Activated CD4-positive, alpha-beta T cell treated with anti-CD3 and anti-CD28 coated beads, Interleukin-2, Interleukin-4, amounts not matched to agents 100 ng/mL and 50 ng/mL, durations not matched to agents 16 hours and 8 hours (primary cell): ENCODE measurements at regions not wholly inside any gene's neighbourhood (a gene's known extent, or its start where the extent isn't known, plus 50 kb on each side); places are given as distances from the start of the nearest gene placed in this dataset.

Experiments
- DNase-seq: peaks from one replicate; pipeline ENCODE4 v3.0.0-alpha.2; 2020; ENCODE audit warnings: low spot score

DNA sequence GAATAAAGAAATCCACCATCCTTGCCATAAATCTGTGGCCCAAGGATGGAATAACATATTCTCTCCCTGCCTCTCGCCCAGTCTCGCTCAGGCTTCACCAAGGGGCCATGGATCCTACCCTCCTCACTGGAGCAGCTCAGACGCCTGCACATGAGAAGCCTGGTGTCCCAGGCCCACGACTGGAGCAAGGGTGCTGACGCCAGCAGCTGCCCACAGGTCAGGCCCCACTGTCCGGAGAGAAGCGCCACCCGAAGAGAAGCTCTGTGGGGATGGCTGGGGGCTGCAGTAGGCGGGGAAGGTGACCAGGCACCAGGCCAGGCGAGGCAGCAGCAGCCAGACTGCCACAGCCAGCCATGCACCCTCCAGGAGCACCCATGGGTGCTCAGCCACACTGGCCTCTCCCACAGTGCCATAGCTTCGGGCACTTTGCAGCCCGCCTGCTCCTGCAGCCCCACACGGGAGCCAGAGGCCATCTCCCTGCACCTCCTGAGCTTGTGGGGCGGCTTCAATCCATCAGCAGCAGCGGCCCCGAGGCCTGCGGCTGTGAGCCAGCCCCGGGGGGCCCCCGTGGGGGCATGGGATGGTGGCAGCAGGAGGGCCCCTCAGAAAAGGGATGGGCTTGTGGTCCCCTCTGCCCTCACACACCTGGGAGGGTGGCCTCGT lies 286.2 kb upstream of the SGK1 start:
- DNase-seq = no peak

DNA sequence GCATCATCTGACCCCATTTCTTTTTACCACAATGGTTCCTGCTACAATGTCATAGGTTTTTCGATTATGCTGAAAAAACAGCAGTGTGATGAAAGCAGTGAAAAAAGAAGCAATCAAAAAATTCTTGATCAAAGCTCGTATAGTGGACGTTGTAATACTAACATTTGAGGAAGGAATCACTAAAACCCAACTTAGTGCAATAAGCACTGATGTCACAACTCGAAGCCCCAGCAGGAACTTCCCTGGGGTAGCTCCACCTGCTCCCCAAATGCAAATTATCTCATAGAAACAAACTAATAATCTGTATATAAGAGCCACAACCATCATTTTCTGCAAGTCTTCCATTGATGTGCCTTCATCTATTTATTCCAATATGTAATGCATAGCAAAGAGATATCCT lies 285.6 kb upstream of the SGK1 start:
- no peak for DNase-seq

DNA sequence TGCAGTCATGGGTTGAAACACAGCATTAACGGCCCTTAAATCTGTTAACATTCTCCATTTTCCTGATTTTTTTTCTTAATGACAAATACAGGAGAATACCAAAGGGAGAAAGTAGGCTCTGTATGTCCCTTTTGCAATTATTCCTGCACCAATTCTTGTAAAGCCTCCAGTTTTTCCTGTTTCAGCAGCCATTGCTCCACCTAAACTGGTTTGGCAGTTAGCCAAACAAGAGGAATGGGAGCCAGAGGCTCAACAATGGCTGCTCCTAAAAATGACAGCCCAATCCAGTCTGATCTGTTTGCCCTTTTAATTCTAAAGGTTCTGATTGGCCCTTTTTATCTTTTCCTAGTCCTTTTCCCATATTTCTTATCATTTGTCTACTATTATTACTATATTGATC lies 284.2 kb upstream of the SGK1 start:
- no peak for DNase-seq

DNA sequence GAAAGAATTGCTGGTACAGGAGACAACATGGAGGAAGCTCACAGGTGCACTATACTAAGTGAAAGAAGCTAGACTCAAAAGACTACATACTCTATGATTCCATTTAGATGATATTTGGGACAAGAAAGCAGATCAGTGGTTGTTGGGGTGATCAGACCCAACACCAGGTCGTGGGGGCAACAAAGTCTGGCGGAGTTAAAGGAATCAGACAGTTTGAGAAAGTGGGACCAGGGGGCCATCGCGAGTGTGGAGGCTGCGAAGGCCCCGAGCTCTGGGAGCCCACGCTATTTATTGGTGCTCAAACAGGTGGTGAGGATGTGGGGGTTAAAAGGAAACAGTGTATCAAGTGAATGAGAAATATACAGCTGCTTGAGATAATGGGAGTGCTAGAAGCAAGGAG lies 282.8 kb upstream of the SGK1 start:
- no peak for DNase-seq

DNA sequence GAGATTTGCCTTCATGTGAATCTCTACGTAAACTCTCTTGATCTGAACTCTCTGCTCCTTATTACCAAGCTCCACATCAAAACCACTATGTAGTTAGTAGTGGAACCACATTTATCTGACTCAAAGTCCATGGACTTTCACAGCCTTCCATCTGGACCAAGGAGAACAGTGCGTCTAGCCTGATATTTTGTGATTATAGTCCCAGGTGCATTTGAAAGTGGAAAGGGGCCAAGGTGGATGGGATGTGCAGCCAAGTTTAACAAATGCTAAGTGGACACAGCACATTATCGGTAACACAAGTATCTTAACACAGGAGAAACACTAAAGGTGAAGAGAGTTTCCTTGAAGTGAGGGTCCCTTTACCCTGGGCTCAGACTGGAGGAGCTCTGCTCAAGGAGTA lies 281.2 kb upstream of the SGK1 start:
- no peak for DNase-seq

DNA sequence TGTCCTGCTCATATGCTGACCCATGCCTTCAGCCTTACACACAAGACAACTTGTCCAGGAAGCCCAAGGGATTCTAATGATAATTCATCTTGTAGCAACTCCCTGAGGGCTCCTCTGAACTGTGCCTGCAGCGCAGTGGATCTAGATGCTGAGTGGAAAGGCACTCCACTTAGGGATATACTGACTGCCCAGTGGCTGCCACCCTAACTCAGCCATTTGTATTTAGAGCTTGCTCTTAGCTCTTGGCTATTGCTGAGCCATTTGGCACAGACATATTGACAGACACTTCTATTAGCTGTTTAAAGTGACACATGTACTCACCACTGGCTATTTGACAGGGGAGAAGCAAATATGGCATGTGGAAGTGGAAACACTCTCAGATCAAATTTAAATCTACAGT lies 278.3 kb upstream of the SGK1 start:
- DNase-seq = no peak

DNA sequence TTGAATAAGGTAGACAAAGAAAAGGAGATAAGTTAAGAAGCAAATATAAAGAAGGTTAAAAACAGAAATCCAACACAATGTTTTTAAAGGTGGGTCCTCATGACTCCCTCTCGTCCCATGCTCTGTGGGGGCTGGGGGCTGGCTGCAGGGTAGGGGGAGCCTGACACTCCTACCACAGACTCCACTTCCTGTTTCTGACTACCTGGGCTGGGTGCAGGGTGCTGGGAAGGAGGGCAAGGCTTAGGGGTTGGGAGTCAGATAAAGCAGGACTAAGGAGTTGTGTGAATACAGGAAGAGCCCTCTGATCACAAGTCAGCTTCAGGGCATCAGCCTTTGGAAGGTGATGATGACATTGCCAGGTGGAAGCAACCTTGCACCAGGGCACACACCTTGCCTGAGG lies 277.0 kb upstream of the SGK1 start:
- DNase-seq = no peak

DNA sequence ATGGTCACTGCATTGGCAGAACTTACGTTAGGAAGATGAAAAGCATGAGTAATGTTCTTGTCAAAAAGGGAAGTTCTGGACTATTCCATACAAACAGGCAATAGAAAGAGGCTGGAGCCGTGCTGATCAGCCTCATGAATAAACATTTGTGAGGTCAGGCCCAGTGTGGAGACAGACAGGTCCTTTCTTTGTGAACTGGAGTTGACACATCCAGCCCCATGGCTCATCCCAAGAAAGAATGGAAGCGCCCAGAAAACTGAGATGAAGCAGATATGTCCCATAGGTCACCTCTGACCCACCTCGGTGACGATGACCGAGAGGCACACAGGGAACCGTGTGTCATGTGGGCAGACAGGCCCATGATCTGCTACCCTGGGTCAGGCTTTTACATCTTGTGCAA lies 276.0 kb upstream of the SGK1 start:
- DNase-seq = no peak

DNA sequence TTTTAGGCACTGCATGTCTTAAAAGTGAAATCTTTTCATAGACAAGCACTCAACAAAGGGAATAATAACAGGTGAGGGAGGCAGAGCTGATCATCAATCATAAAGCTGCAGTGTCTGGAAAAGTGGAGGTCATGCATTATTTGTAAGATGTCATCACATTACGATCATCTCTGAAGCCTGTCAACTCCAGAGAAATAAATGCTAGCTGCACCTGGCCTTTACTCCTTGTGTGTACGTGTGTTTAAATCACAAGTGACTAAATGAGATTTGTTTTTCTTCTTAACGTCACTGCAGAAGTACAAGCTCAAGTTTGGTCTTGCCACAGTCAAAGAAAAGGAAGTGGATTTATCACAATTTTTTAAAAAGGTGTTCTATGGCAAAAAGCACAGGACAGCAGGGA lies 275.5 kb upstream of the SGK1 start:
- DNase-seq = no peak

DNA sequence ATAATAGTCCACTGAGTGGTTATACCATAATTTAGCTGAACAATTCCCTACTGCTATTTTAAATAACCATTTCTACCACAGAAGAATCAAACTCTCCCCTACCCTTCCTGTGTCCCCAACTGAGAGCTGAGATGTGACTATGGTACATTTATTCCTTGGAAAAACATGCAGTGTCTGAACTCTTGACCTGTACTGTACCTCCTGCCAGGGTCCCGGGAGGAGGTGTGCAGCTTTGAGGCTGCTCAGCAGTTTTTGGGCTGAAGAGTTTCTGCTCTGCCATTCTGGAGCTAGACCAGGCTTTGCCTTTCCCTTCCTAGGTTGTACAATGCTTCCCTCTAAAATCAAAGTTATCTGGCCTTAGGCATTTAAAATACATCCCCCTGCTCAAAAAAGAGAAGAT lies 275.1 kb upstream of the SGK1 start:
- DNase-seq = no peak

DNA sequence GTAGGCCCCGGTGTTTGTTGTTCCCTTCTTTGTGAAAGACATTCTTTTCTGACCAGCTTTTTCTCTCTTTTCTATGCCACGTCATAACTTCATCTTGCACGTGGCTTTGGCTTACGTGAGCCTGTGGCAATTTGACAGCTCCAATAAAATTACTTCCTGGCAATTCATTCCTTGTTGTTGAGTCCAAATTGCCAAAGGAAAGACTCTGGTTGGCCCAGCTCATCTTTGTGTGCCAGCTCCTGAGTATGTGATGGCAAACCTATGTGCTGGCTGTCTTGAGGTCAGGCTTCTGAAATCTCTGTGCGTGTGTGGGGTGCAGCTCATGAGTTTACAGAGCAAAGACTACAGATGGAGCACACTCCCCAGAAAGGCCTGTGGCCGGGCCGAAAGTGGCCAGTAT lies 272.5 kb upstream of the SGK1 start:
- no peak for DNase-seq

DNA sequence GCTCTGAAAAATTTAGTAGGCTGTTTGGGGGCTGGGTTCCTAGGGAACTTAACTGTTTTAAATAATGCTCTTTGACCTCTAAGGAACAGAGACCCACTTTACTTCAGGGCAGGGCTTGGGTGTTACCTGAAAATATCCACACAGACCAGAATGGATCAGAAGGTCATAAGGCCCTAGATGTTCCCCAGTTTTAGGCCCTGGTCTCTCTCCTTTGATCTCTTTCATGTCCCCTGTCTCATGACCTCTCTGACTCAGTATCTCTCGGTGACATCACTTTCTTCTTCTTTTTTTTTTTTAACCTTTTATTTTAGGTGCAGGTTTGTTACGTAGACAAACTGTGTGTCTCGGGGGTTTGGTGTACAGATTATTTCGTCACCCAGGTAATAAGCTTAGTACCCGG lies 272.1 kb upstream of the SGK1 start:
- DNase-seq = no peak

DNA sequence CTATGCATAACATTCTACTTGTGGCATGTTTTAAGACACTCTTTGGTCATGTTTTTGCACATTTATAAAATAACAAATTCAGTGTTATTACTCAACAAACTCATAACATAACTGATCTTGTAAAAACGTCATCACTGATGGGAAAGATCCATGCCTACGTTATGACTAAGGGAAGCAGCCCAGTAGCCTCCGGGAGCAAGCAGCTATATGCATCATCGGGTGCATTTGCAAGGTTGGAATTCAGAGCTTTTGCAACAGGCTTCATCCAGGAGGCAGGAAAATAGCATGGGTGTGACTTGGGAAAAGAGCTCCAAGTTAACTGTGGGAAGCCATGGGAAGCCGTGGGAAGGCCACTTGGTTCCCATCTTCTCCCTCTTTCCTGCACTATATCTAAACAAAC lies 271.6 kb upstream of the SGK1 start:
- no peak for DNase-seq

DNA sequence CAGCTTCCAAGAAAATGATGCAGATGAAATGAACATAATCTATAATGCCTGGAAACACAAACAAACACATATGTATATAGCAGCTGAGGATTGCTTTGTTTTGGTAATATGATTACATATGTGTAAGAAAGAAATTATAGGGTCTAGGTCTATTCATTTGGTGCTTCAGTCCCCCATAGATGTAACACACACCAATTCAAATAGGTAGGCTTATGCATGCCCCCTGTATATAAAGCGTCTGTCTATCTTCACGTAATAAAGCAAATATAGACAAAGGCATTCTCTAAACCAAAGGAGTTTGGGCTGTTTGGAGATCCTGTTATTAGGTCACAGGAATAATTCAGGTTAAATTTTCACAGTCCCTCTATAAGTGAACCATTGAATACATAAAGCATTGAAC lies 270.4 kb upstream of the SGK1 start:
- no peak for DNase-seq

DNA sequence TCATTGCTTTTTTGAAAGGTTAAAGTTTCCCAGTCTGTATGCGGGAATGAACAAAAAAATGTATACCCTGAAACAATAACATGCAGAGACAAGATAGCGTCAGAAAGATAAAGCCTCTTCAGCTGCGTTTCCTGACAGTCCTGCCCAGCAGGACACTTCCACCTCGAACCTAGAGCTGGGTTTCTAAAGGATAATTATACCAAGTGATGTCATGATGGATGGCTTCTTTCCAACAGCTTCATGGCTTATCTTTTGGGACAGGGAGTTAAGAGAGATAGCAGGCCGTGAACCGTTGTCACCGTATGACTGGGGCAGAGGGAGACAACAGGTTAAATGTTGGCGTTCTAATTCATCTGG lies 267.6 kb upstream of the SGK1 start:
- DNase-seq = no peak

DNA sequence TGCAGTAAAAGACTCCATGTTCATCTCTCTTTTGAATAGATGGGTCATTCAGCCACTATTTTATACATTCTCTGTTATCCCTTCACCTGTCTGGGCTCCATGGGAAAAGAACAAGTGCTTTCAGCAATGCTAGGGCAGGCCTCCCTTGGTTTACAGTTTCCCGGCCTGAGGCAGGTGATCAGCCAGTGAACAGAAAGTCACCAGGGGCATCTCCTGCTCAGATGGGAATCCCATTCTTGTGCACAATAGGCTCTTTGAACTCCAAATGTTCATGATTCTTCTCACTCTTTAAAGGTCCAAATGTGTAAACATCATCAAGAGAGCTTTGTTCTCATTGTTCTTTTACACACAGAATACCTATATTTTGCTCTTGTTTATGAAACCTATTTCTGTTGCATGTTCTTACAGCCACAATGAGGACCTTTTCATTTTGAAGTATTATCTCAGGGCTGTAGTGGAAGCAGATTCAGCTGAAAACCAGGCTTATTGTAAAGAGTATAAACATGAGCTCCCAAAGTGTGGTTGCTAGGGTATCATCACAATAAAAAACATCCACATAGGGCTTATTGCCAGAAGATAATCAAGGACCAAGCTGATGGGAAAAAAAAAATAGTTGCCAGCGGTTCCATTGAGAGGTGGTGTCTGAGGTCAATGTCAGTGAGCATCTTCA lies 267.1 kb upstream of the SGK1 start:
- DNase-seq = no peak

DNA sequence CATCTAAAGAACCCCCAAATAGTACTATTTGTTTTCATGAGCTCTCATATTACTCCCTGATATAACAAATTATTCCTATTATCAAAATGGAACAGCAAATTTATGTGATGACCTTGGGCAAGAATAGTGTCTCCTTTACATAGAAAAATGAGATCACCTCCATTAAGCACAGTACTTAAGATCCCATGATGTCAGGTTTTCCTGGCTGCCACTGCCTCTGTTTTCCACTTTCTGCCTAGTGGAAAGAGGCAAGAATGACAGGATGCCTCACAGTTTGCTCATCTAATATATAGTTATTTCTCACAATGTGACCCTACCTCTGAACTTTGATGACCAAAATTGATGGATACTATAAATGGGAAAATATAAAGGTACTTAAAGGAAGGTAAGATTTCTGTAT lies 260.1 kb upstream of the SGK1 start:
- DNase-seq = no peak

DNA sequence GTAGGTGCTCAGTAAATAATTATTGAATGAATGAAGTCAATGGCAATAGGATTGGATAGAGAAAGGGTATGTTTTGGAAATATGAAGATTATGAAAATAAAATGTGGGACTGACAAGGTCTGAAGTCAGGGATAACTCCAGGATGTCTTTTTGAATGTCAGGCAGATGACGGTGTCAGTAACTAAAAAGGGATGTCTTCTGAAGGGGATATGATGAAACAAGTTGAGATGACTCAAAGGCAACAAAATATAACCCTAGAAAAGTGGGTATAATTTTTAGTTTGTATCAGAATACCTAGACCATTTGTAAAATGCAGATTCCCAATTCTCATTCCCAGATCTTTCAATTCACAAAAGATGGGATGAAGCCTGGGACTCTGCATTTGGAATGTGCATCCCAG lies 257.3 kb upstream of the SGK1 start:
- no peak for DNase-seq

DNA sequence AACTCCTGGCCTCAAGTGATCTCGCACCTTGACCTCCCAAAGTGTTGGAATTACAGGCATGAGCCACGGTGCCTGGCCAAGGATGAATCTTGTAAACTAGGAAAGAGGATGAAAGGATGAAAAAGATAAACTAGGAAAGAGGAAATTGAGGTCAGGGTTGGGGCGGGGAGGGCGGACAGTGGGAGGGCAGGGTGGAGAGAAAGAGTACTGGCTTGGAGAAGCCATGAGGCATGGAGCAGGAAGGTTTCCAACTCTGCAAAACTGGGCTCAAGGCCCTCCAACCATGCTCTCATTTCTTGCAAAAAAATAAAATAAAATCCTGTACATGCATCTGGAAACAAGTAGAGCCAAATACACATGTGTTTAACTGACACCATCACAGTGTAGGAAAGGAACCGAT lies 256.6 kb upstream of the SGK1 start:
- no peak for DNase-seq

DNA sequence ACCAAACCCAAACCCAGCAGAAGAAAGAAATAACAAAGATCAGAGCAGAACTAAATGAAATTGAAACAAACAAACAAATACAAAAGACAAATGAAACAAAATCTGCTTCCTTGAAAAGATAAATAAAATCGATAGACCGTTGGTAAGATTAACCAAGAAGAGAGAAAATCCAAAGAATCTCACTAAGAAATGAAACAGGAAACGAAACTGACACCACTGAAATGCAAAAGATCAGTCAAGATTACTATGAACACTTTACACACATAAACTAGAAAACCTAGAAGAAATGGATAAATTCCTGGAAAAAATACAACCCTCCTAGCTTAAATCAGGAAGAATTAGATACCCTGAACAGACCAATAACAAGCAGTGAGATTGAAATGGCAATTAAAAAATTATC lies 252.1 kb upstream of the SGK1 start:
- DNase-seq = peak; percentile 6

DNA sequence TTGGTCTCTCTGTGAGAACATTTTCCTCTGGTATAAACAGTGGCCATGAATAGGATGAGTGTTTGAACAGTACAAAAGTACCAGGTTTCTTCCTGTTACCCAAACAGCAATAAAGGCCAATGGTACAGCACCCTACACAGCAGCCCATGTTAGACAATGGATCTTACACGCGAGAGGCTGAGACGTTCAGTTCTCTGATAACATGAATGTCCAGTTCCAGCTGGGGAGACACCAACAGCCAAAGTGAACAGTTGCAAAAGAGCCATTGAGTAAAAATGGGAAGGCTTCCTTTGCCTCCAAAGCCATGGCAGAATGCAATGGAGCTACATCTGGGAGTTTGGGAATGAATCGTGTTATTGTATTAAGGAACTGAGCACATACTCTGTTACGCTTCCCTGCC lies 246.8 kb upstream of the SGK1 start:
- DNase-seq = no peak

DNA sequence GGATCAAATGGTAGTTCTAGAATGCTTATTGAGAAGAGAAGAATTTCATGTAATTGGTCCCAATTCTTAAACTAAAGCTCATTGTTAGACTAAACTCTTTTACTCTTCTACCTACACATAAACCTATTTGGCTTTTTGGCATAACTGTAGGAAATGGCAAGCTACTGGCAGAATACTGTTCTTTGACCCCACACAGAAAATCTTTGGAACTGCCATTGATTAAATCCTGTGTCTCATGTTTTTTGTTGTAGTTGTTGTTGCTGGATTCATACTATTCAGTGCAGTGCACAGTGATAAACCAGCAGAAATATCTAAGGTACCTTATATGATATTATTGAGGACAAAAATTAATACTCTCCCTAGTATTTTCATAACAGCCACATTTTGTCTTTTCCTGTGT lies 242.1 kb upstream of the SGK1 start:
- DNase-seq = no peak

DNA sequence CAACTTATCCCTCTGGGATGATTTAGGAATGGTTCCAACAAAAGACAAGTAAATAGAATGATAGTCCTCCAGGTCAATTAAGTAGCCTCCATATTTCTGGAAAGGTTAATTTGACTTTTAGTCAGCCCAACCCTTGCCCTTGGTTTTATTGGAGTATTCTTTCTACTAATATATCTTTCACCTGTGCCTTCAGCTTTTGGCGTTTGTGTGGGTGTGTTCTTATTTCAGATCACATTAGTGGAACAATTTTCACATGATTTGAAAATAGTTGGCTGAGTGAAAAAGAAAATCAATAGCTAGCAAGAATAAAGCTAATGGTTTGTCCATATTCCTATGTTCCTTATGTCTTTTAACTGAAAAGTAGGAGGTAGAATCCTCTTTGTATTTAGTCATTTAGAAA lies 239.6 kb upstream of the SGK1 start:
- no peak for DNase-seq

DNA sequence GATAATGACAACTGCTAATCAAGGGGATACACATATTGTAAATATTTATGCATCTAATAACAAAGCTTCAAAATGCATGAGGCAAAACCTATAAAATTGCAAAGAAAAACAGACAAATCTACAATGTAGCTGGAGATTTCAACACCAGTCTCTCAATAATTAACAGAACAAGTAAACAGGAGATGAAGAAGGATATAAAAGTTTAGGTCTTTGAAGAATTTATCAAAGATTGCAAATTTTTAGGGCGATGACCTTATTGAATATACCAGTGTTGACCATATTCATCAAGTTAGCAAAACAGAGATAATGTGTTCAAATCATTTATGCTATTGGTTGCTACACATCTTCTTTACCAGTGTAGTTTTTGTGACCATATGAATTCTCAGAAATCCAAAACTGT lies 237.8 kb upstream of the SGK1 start:
- no peak for DNase-seq

DNA sequence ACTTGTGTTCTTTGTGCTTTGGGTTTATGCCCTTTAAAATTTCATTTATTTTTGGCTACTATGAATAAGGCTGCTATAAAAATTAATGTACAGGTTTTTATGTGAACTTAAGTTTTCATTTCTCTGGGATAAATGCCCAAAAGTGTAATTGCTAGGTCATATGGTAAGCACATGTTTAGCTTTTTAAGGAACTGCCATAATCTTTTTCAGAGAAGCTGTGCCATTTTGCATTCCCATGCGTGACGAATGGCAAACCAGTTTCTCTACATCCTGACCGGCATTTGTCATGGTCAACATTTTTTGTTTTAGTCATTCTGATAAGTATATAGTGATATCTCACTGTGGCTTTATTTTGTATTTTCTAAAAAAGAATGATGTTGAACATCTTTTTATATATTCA lies 236.0 kb upstream of the SGK1 start:
- DNase-seq = no peak
